GM18867 (cell line): ENCODE measurements at regions not wholly inside any gene's neighbourhood (a gene's known extent, or its start where the extent isn't known, plus 50 kb on each side); places are given as distances from the start of the nearest gene placed in this dataset.

ENCODE experiments used
- ATAC-seq: cut with Tn5 transposase; IDR thresholded peaks from one replicate; pipeline ENCODE4 v1.9.1; 2021; ENCODE audit warnings: mild to moderate bottlenecking, moderate library complexity; ENCODE audit not compliant: unreplicated experiment

- no peak for ATAC-seq
Observed at GRCh38 chr13:84998681-84999080, 800.5 kb downstream of the SLITRK6 start.

DNA sequence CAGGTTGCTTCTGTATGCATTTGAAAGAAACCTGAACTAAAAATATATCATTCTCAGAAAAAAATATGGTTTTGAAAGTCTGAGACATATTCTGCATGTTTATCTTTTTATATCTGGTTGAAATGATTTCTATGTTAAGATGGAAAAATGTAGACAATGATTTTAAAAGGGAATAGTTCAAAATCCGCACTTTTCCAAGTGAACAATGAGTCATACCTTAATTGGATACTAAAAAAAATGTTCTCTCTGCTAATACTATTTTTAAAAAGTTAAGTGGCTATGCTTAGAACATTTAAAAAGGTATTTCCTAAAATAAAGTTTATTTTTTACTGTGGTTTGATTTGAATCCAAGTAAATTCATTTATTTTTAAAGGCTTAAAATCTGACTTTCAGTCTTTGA is 801.4 kb downstream of the SLITRK6 start:
- ATAC-seq = no peak

DNA sequence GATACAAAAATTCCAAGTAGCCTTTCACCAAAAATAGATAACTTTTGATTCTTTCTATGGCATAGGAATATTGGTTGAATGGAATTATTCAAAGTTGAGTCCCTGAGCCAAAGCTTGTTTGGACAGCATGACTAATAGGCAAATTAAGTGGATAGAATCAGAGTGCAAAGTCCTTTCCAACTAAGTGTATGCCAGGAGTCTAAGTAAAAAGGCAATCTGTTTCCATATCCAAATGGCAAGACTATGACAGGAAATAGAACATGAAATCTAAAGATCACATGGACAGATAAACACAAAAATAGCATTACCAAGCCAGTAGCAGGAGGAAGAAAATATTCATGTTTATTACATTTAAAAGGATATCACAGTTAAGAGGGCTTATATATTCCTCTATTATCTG is 804.6 kb downstream of the SLITRK6 start:
- no peak for ATAC-seq

GRCh38 chr13:84985860-84986259 is 813.4 kb downstream of the SLITRK6 start:
- no peak for ATAC-seq

GRCh38 chr13:84983321-84983720 is 815.9 kb downstream of the SLITRK6 start:
- ATAC-seq = no peak

GRCh38 chr13:84980571-84980970 is 818.6 kb downstream of the SLITRK6 start:
- ATAC-seq = no peak

DNA sequence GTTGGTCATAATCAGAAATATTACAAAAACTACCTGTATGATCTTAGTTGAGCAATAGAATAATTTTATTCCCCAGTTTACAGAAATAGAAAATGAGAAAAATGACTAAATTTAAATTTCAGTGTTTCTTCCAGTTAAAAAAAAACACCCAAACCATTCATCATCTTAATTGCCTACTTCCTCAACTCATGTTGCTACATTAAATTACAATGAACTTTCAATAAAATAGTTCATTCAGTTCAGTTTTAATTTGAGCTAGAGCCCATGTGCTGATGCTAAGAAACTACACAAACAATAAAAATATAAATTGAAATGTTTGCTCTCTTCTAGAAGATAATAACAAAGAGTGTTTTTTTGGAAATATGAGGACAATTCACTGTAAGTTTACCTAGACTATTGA is 820.4 kb downstream of the SLITRK6 start:
- ATAC-seq = no peak

DNA sequence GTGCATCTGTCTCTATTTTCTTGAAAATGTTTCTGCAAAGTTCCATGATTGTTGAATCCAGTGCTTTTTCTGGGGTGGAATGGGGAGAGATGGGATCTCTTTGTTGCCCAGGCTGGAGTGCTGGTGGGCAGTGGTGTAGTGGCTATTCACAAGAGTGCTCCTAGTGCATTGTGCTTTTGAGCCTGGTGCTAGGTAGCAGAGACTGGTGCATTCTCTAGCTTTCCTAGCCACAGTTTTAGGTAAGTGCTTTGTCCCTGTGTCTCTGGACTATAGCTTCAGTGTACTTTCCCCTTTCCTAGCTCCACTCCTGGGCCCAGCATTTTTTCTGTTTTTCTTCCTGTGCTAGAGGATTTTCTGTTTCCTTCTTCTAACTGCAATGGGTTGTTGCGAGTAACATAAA is 825.6 kb downstream of the SLITRK6 start:
- no peak for ATAC-seq

GRCh38 chr13:84972907-84973306 is 826.3 kb downstream of the SLITRK6 start:
- ATAC-seq = no peak

- ATAC-seq = no peak
Observed at GRCh38 chr13:84962849-84963248, 836.4 kb downstream of the SLITRK6 start.

DNA sequence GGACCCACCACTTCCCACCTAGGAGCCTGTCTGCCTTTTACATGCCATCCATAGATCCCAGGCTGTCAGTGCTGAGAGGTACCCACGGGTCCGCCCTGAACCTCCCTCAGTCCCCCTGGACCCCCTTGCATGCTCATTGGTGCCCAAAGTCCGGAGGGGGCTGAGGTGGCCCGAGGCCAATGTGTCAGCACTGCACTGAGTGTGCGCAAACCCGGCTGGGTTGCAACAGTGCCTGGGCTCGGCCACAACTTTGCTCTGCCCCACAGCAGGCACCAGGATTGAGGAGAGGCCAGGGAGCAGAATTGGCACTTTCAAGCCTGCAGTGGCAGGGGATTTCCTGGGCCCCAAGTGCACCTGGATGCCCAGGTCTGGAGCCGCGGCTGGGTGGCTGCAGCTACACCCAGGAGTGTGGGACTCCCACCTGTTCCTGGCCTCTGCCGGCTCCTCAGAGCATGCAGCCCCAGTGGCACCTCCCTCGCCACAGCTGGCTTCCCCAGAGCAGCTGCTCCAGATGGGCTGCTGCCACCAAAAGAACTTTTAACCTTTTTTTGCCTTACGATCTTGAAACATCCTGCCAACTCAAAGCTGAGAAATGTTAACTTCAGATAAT is 837.0 kb downstream of the SLITRK6 start:
- ATAC-seq = no peak

DNA sequence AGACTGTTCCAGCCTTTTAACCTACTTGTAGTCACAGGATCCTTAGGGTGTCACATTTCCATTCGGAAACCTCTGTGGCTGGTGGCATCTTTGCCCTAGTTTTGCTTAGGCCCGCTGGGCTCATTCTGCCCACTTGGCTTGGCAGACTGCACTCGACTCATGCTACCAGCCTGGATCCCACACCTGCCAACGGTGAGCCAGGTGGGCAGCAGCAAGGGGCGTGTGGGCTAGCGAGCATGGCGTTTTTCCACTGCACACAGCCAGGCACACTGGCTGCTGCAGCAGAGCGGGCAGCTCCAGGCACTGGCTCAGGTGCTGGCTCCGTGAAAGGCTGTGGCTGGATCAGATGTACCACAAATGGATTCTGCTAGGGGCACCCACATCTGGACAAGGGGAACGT is 838.2 kb downstream of the SLITRK6 start:
- ATAC-seq = no peak

- no peak for ATAC-seq
Observed at GRCh38 chr13:84959818-84960217, 839.4 kb downstream of the SLITRK6 start.

DNA sequence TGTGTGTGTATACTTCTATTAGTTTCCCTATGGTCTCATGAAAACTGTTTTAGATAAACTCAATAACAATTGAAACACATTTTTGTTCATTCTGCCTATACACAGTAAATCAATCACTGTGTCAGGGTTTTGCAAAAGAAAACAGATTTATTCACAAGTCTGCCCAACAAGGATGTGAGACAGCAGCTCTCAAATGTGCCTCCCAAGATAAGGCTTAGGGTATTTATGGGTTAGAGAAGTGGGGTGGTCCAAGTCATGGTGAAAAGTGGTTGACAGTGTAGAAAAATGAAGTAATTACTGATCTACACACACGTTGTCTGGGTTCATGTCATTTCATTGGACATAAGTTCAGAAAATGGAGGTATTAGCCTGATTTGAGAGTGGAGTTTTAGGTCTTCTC is 844.6 kb downstream of the SLITRK6 start:
- ATAC-seq = no peak

DNA sequence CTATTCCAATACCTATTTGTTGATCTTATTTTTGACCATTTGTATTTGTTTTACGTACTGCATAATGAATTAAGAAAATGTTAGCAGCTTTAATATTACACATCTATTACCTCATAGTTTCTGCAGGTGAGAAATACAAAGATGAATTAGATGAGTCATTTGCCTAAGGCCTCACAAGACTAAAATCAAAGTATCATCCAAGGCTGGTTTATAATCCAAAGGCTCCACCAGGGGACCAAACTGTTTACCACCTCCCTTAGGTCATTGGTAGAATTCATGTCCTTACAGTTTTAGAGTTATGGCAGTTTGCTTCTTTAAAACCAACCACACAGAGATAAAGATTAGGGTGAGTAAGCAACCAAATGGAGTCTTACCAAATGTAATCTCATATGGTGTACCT is 848.1 kb downstream of the SLITRK6 start:
- no peak for ATAC-seq

DNA sequence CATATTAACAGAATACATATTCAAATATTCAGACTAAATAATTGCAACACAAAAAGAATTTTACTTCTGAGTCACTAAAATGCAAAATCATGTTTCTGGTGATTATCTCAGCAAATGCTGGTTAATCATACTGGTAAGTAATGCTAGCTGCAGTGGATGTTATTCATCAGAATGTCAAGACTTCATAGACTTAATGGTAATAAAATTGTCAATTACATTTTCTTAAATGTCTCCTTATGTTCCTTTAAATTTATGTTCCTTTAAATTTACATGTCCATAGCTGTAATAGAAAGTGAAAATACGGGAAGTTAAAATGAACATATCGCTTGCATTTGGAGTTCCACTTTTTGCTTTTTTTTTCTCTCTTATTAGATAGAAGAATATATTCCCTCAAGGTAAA is 853.0 kb downstream of the SLITRK6 start:
- no peak for ATAC-seq

DNA sequence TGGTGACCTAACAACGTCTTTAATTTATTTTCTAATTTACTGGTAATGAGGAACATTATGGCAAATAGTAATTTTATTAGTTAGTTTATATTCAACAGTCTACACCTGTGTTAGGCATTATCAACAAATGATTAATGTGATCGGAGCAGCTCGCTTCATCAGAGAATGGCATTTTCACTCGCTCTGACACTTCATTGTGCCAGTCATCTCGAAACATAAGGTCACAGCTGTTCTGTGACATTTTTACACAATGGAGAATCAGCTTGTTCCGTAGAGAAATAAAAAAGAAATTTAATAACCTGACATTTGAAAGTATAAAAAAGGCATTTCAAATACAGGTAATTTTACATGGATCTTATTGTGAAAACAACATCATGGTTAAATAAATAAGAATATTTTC is 858.4 kb downstream of the SLITRK6 start:
- no peak for ATAC-seq

GRCh38 chr13:84940167-84940566 is 859.1 kb downstream of the SLITRK6 start:
- no peak for ATAC-seq

- no peak for ATAC-seq
Observed at GRCh38 chr13:84934911-84935310, 864.3 kb downstream of the SLITRK6 start.

- ATAC-seq = no peak
Observed at GRCh38 chr13:84933797-84934196, 865.4 kb downstream of the SLITRK6 start.

GRCh38 chr13:84931264-84931663 is 868.0 kb downstream of the SLITRK6 start:
- no peak for ATAC-seq

DNA sequence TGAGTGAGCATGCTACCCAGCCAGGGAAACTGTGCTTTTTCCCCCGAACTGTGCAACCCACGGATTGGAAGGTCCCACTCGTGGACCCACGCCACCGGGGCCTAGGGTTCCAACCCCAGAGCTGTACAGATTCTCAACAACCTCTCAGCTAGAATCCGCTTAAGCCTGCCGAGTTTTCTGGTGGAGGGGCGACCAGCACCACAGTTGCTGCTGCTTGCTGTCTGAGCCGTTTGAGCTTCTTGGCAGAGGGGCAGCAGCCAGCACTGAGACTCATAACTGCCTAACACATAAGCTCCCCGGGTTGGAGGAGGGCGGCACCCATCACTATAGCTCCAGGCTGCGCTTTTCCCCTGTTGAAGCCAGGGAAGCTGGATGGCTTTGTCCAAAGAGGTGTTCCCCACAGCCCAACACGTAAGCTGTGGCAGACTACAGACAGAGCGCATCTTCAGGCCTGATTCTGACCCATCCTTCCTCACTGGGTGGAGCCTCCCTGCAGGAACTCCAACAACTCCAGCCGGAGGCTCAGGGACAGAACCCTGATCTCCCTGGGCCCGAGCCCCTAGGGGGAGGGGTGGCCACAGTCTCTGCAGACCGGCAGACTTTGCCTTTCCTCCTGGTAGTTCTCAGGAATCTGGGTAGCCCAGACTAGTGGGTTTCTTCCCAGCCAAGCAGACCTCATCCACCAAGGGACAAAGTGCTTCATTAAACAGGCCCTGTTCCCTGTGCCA is 871.6 kb downstream of the SLITRK6 start:
- no peak for ATAC-seq

GRCh38 chr13:84925443-84925842 is 873.8 kb downstream of the SLITRK6 start:
- no peak for ATAC-seq
